Heart right ventricle (tissue), 16 donors: ENCODE measurements at regions not wholly inside any gene's neighbourhood (a gene's known extent, or its start where the extent isn't known, plus 50 kb on each side); places are given as distances from the start of the nearest gene placed in this dataset.

ENCODE experiments used
- ATAC-seq, 8 donors: fragments of 200-7000 bp; cut with Tn5 transposase; one replicate each; pipeline ENCODE4 v1.9.1; 2020; ENCODE audit warnings: mild to moderate bottlenecking in 8 of 8, moderate library complexity in 8 of 8, moderate number of reproducible peaks in 1 of 8
- DNase-seq, 2 donors: peaks; one replicate each; pipeline ENCODE4 v3.0.0-alpha.2; 2020
- H3K27ac ChIP-seq, 10 donors: fragments of 200-600 bp; sonication (generic) in 2 of 10; one replicate each; pipeline versions ENCODE4 v1.5.0 to v1.8.0; 2020 to 2022; ENCODE audit warnings: mild to moderate bottlenecking in 3 of 10
- H3K27me3 ChIP-seq, 7 donors: fragments of 200-600 bp; one replicate each; pipeline ENCODE4 v1.8.0; 2021 to 2022; ENCODE audit warnings: mild to moderate bottlenecking in 2 of 7
- H3K36me3 ChIP-seq, 9 donors: fragments of 200-600 bp; sonication (generic) in 1 of 9; one replicate each; pipeline versions ENCODE4 v1.5.0 to v1.8.0; 2020 to 2022; ENCODE audit warnings: mild to moderate bottlenecking in 2 of 9
- H3K4me1 ChIP-seq, 9 donors: fragments of 200-600 bp; sonication (generic) in 1 of 9; one replicate each; pipeline versions ENCODE4 v1.5.0 to v1.8.0; 2020 to 2022; ENCODE audit warnings: mild to moderate bottlenecking in 4 of 9
- H3K4me3 ChIP-seq, 10 donors: fragments of 200-600 bp; sonication (generic) in 2 of 10; one replicate each; pipeline versions ENCODE4 v1.5.0 to v1.8.0; 2020 to 2022; ENCODE audit warnings: mild to moderate bottlenecking in 7 of 10, moderate library complexity in 2 of 10
- H3K9me3 ChIP-seq, 11 donors: fragments of 200-600 bp in 10 of 11; sonication (generic) in 2 of 11; one replicate each; pipeline versions ENCODE4 v1.5.0 to v1.8.0; 2013 to 2022; ENCODE audit warnings: mild to moderate bottlenecking in 2 of 11, control low read depth in 1 of 11, moderate library complexity in 1 of 11
- WGBS, 2 donors: extraction: QIAGEN DNeasy Blood & Tissue Kit; methylation state at CpG; one replicate each; pipeline ENCODE4 v1.1.7; 2013; ENCODE audit warnings: inconsistent platforms in 1 of 2; 5-methylcytosine and 5-hydroxymethylcytosine counted together
- intact Hi-C, 10 donors: fragments of 100-400 bp; cut with DNase I; formaldehyde crosslinking; loops; one replicate each; pipeline versions ENCODE4 v1.11.1 to v1.14.2; 2022
- TF ChIP-seq, protein P1 (sequence below), 9 donors: fragments of 200-600 bp; sonication (generic) in 2 of 9; IDR thresholded peaks; one replicate each; pipeline versions ENCODE4 v1.5.0 to v1.8.0; 2021 to 2022; ENCODE audit warnings: antibody characterized with exemption in 9 of 9, mild to moderate bottlenecking in 5 of 9, moderate library complexity in 1 of 9
- donor health status: Arrhythmogenic right ventricular cardiomyopathy.
- donor health status: ischemic (EF 13 %, LVEDD 7.1; RV severe dilation, severe dysfunction).
- donor health status: healthy with polysubstance abuse.
- donor health status: DM: no; HTN: yes; CAD: no.
- donor health status: DM: no; HTN: no; CAD: no.
- donor health status: ischemic (EF 25% LVEDD 6.9; RV normal size, moderate dysfunction).
- donor health status: ischemic (EF 25% LVEDD 5.7; RV mildly dilated, moderate dysfunction).
- donor health status: healthy.
- donor health status: DM: yes; HTN: yes; CAD: no.
- donor health status: Ischemic cardiomyopathy.
- donor health status: ischemic (EF 35%, LVEDD 5.7; RV mildly dilated, moderate dysfunction).
- donor health status: nonischemic (EF 11% LVEDD 7.7; RV severe dilation, severe dysfunction).
- donor health status: DM: yes; HTN: yes; CAD: no.
- donor health status: PGD.
- donor health status: ischemic (EF 29% LVEDD 5.4; RV normal size, mild dysfunction).
- donor health status: nonischemic (EF 23%, LVEDD 6.1; RV moderate dilation, normal function).

DNA sequence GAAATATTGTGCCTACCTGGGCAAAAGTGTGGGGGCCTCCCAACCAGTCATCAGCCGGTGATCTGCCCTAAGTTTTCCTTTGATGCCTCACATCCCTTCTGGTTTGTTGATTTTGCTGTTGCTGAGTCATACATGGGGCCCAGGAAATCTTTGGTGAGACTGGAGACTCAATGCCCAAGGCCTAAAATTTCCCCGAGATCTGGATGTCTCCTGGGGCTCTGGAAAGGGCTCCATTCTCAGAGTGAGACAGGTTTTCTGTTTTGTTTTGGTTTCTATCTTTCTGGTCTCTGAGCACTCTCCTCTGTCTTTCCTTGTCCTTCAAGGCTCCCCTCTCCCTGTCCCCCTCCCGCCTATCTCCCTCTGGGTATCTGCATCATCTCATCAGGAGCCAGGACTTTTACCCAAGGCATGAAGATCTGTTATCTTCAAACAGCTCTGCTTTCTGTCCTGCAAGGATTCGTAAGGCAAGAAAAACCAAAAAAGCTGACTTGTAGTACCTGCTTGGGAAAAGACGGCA is 152.8 kb upstream of the MAX start:
- Histone ChIP-seq H3K9me3 (peaks cover 0 to 12% (median 0%) of the 10 kb centered on the region in 11 donors), H3K4me1 (peaks cover 0 to 21% (median 0%) of the 10 kb centered on the region in 9 donors), H3K36me3 (no peaks in the 10 kb centered on the region), H3K27me3 (no peaks in the 10 kb centered on the region), H3K27ac (no peak overlapping the region), H3K4me3 (no peak overlapping the region)
- intact Hi-C loops = no loop called here
- no peak for ATAC-seq
- TF ChIP-seq, protein P1, sequence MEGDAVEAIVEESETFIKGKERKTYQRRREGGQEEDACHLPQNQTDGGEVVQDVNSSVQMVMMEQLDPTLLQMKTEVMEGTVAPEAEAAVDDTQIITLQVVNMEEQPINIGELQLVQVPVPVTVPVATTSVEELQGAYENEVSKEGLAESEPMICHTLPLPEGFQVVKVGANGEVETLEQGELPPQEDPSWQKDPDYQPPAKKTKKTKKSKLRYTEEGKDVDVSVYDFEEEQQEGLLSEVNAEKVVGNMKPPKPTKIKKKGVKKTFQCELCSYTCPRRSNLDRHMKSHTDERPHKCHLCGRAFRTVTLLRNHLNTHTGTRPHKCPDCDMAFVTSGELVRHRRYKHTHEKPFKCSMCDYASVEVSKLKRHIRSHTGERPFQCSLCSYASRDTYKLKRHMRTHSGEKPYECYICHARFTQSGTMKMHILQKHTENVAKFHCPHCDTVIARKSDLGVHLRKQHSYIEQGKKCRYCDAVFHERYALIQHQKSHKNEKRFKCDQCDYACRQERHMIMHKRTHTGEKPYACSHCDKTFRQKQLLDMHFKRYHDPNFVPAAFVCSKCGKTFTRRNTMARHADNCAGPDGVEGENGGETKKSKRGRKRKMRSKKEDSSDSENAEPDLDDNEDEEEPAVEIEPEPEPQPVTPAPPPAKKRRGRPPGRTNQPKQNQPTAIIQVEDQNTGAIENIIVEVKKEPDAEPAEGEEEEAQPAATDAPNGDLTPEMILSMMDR (IDR thresholded peaks at IDR 0.05) = no peak
- 76 to 78% methylated on average over 5 of the region's 5 CpGs for WGBS, 2 donors
- no peak for DNase-seq

DNA sequence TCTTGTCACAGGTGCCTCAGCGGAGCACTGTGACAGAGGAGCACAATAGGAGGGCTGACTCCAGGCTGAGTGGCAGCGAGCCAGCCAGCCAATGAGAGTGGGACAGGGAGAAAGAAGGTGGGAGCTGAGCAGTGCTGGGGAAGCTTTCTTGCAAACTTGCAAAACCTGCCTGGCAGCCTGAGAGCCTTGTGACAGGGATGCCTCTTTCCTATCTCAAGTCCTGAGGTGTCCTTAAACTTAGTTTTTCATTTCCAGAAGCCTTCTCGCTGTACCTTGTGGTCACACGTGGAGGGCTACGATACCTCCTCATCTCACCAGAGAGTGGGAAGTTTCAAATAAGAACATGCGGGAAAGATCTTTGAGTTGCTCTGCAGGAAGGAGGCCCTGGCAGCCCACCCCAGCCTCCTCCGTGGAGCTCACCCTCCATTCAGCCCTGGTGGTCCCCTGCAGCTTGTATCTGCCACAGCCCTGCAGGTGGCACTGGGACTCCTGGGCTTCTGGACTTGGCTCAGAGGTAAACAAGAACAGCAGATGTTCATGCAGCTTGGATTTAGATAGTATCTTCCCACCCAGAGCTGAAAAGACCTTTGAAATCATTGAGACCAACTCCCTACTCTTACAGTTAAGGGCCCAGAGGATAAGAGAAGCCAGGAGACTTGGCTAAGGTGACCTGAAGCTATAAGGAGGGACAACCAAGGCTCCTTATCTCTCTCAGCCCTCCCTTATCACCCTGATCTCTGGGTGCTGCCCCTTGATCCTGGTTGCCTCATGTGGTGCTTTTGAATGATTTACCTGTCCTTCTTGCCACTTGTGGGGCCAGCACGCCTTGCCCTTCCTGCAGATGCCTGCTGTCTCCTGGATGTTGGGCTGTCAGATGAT is 153.5 kb upstream of the MAX start:
- DNase-seq (no peak), ATAC-seq (no peak)
- intact Hi-C loops = no loop called here
- H3K36me3 ChIP-seq = no peaks in the 10 kb centered on the region
- TF ChIP-seq, protein P1 (IDR thresholded peaks at IDR 0.05) = no peak
- H3K9me3 ChIP-seq = peaks cover 0 to 12% (median 0%) of the 10 kb centered on the region in 11 donors
- H3K4me3 ChIP-seq = no peak overlapping the region
- WGBS, 2 donors = 45 to 52% methylated on average over 8 of the region's 8 CpGs
- no peak overlapping the region for H3K27ac ChIP-seq
- no peaks in the 10 kb centered on the region for H3K27me3 ChIP-seq
- peaks cover 0 to 21% (median 0%) of the 10 kb centered on the region in 9 donors for H3K4me1 ChIP-seq

- ATAC-seq = no peak
- H3K27ac ChIP-seq = no peak overlapping the region
- H3K4me1 ChIP-seq = peaks cover 0 to 16% (median 0%) of the 10 kb centered on the region in 9 donors
- no peak for DNase-seq
- no peaks in the 10 kb centered on the region for H3K36me3 ChIP-seq
- intact Hi-C loops = no loop called here
- no peaks in the 10 kb centered on the region for H3K27me3 ChIP-seq
- TF ChIP-seq, protein P1 (IDR thresholded peaks at IDR 0.05) = no peak
- no peak overlapping the region for H3K4me3 ChIP-seq
- 90 to 93% methylated on average over 4 of the region's 4 CpGs for WGBS, 2 donors
- peaks cover 0 to 17% (median 0%) of the 10 kb centered on the region in 11 donors for H3K9me3 ChIP-seq
Measured at GRCh38 chr14:65256714-65257113, 154.4 kb upstream of the MAX start.

- Histone ChIP-seq H3K27ac (no peak overlapping the region), H3K9me3 (peaks cover 0 to 18% (median 0%) of the 10 kb centered on the region in 11 donors), H3K27me3 (no peaks in the 10 kb centered on the region), H3K36me3 (no peaks in the 10 kb centered on the region), H3K4me1 (peaks cover 0 to 13% (median 0%) of the 10 kb centered on the region in 9 donors), H3K4me3 (no peak overlapping the region)
- DNase-seq (no peak), ATAC-seq (no peak)
- intact Hi-C loops = no loop called here
- TF ChIP-seq, protein P1 (IDR thresholded peaks at IDR 0.05) = no peak
- 78 to 83% methylated on average over 7 of the region's 7 CpGs for WGBS, 2 donors
Measured at GRCh38 chr14:65257425-65257824, 155.1 kb upstream of the FUT8 start.
